ENCODE measurements at regions not wholly inside any gene's neighbourhood (a gene's known extent, or its start where the extent isn't known, plus 50 kb on each side); places are given as distances from the start of the nearest gene placed in this dataset.

GRCh38 chr18:29862824-29863223, 1179.7 kb downstream of the DSC3 start:
- TF ChIP-seq CTCF (tag by site-specific recombination; IDR thresholded peaks at IDR 0.05) (no peak), ATF2 (tag by site-specific recombination; IDR thresholded peaks at IDR 0.05; ENCODE audit: low read depth) (no peak), ZNF555 (tag by site-specific recombination; conservative IDR thresholded peaks at IDR 0.05) (no peak), ZNF398 (tag by site-specific recombination; IDR thresholded peaks at IDR 0.05) (no peak)
